ENCODE measurements at regions not wholly inside any gene's neighbourhood (a gene's known extent, or its start where the extent isn't known, plus 50 kb on each side); places are given as distances from the start of the nearest gene placed in this dataset.

DNA sequence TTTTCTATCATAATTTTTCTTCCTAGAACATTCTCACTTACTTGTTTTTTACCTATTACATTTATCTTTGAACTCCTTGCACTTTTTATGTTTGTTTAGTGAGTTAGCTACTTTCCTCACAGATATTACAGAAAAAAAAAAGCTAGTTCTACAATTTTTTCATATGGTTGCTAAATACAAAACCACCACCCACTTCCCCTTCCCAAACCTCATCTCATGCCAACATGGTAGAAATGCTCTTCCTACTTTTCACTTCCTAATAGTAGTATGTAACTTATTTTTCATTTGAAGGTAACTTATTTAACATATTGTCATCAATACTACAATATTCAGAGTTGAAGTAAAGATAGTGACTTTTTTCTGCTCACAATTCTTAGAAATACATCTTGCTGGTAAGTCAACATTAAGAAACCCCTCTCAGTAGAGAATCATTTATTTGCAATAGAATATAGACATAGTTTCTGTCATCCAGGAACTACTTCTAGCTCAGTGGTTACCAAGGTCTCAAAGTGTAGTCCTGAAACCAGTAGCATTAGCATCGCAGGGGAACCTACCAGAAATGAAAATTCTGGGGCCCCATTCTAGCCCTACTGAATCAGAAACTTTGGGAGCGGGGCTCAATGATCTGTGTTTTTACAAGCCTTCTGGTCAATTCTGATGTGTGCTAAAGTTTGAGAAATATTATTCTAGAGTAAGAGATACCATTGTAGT is 1124.6 kb downstream of the DTWD2 start:
- no peak overlapping the region for H3K4me3 ChIP-seq (ENCODE audit: low read length)
- peaks cover 28% of the 10 kb centered on the region for H3K4me1 ChIP-seq (ENCODE audit: low read length)
- TF ChIP-seq, protein P1, sequence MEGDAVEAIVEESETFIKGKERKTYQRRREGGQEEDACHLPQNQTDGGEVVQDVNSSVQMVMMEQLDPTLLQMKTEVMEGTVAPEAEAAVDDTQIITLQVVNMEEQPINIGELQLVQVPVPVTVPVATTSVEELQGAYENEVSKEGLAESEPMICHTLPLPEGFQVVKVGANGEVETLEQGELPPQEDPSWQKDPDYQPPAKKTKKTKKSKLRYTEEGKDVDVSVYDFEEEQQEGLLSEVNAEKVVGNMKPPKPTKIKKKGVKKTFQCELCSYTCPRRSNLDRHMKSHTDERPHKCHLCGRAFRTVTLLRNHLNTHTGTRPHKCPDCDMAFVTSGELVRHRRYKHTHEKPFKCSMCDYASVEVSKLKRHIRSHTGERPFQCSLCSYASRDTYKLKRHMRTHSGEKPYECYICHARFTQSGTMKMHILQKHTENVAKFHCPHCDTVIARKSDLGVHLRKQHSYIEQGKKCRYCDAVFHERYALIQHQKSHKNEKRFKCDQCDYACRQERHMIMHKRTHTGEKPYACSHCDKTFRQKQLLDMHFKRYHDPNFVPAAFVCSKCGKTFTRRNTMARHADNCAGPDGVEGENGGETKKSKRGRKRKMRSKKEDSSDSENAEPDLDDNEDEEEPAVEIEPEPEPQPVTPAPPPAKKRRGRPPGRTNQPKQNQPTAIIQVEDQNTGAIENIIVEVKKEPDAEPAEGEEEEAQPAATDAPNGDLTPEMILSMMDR (IDR thresholded peaks at IDR 0.05; ENCODE audit: low read depth, low read length), result no peak
- no peak for TF ChIP-seq EZH2phosphoT487 (IDR thresholded peaks at IDR 0.05; ENCODE audit: low read depth)
- H3K9me3 ChIP-seq (ENCODE audit: insufficient read depth, low read length), result no peaks in the 10 kb centered on the region
- H3K79me2 ChIP-seq (ENCODE audit: low read length), result no peaks in the 10 kb centered on the region
- H2AFZ ChIP-seq (ENCODE audit: low read depth, low read length), result no peak overlapping the region
- peak overlapping the region; percentile 47 for H3K4me2 ChIP-seq (ENCODE audit: low read length)
- no peaks in the 10 kb centered on the region for H4K20me1 ChIP-seq (ENCODE audit: insufficient read depth, low read length)
- no peak overlapping the region for H3K9ac ChIP-seq (ENCODE audit: low read length)
- H3K36me3 ChIP-seq (replicated peaks; ENCODE audit: low read depth, low read length), result no peaks in the 10 kb centered on the region
- peak overlapping the region; percentile 48; the same call in 1 of the 2 replicates for H3K27ac ChIP-seq (ENCODE audit: low read length)
- H3K27me3 ChIP-seq (ENCODE audit: low read depth, low read length), result no peaks in the 10 kb centered on the region

DNA sequence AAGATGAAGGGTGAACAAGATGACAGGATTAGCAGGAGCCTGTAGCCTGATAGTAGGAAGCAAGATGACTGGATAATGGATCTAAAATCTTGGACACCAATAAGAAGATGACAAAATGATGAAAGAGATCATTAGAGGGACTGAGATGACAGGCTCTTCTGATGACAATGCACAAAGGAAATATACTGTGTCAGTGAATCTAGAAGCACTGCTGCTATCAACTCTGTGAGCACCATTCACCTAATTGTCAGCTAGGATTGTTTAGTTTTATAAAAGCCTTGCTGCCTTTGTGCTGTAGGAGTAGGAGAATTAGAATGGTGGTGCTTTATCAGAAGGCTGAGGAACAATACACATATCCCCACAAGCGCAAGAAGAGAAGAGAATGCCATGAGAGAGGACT is 1127.8 kb downstream of the DTWD2 start:
- H3K27me3 ChIP-seq (ENCODE audit: low read depth, low read length), result no peaks in the 10 kb centered on the region
- no peak overlapping the region for H3K4me3 ChIP-seq (ENCODE audit: low read length)
- H3K36me3 ChIP-seq (replicated peaks; ENCODE audit: low read depth, low read length), result no peaks in the 10 kb centered on the region
- H2AFZ ChIP-seq (ENCODE audit: low read depth, low read length), result no peak overlapping the region
- no peak overlapping the region for H3K27ac ChIP-seq (ENCODE audit: low read length)
- no peaks in the 10 kb centered on the region for H4K20me1 ChIP-seq (ENCODE audit: insufficient read depth, low read length)
- H3K4me2 ChIP-seq (ENCODE audit: low read length), result no peak overlapping the region
- peaks cover 31% of the 10 kb centered on the region for H3K4me1 ChIP-seq (ENCODE audit: low read length)
- no peaks in the 10 kb centered on the region for H3K9me3 ChIP-seq (ENCODE audit: insufficient read depth, low read length)
- H3K9ac ChIP-seq (ENCODE audit: low read length), result no peak overlapping the region
- H3K79me2 ChIP-seq (ENCODE audit: low read length), result no peaks in the 10 kb centered on the region
- TF ChIP-seq, protein P1 (IDR thresholded peaks at IDR 0.05; ENCODE audit: low read depth, low read length), result no peak
- no peak for TF ChIP-seq EZH2phosphoT487 (IDR thresholded peaks at IDR 0.05; ENCODE audit: low read depth)

DNA sequence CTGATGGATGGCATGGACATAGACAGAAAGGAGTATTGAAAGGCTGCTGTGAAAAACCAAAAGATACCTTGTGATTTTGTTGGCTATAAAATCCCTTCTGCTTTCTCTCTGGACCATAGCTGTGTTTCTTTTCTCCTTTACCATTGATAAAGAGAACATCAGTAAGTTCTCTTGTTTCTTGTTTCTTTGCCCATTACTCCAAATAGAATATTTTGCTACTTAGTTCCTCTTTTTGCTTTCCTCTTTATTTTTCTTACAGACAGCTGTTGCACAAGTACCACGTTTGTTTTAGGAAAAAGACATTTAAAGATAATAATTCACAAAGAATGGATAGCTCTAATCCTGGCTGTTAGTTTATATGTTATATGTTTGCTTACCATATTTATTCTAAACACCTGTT is 1129.2 kb downstream of the DTWD2 start:
- Histone ChIP-seq H3K27ac (ENCODE audit: low read length) (no peak overlapping the region), H3K79me2 (ENCODE audit: low read length) (no peaks in the 10 kb centered on the region), H3K9me3 (ENCODE audit: insufficient read depth, low read length) (no peaks in the 10 kb centered on the region), H3K9ac (ENCODE audit: low read length) (no peak overlapping the region), H2AFZ (ENCODE audit: low read depth, low read length) (no peak overlapping the region), H3K4me3 (ENCODE audit: low read length) (no peak overlapping the region), H3K36me3 (replicated peaks; ENCODE audit: low read depth, low read length) (no peaks in the 10 kb centered on the region), H3K4me1 (ENCODE audit: low read length) (peaks cover 26% of the 10 kb centered on the region), H3K4me2 (ENCODE audit: low read length) (peak overlapping the region; percentile 10), H3K27me3 (ENCODE audit: low read depth, low read length) (no peaks in the 10 kb centered on the region), H4K20me1 (ENCODE audit: insufficient read depth, low read length) (no peaks in the 10 kb centered on the region)
- TF ChIP-seq, protein P1 (IDR thresholded peaks at IDR 0.05; ENCODE audit: low read depth, low read length), result no peak
- TF ChIP-seq EZH2phosphoT487 (IDR thresholded peaks at IDR 0.05; ENCODE audit: low read depth), result no peak

DNA sequence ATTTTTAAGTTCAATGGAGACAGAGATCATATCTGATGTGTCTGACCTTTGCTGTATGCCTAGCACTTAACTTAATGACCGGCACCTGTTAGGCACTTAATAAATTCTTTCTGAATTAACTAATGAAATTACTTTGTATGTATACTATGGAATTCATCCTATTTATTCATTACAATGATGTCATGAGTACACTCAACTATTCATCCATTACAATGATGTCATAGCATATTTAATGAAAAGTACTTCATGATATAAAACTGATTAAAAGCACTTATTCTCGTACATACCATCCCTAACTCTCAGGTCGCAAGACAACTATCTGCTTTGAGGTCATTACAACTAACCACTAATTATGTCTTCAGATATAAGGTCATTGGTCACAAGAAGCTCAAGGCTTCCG is 1131.6 kb downstream of the DTWD2 start:
- H4K20me1 ChIP-seq (ENCODE audit: insufficient read depth, low read length), result no peaks in the 10 kb centered on the region
- no peak overlapping the region for H3K9ac ChIP-seq (ENCODE audit: low read length)
- no peak overlapping the region for H3K4me2 ChIP-seq (ENCODE audit: low read length)
- no peaks in the 10 kb centered on the region for H3K9me3 ChIP-seq (ENCODE audit: insufficient read depth, low read length)
- H2AFZ ChIP-seq (ENCODE audit: low read depth, low read length), result no peak overlapping the region
- H3K4me1 ChIP-seq (ENCODE audit: low read length), result peaks cover 13% of the 10 kb centered on the region
- H3K79me2 ChIP-seq (ENCODE audit: low read length), result no peaks in the 10 kb centered on the region
- no peak overlapping the region for H3K27ac ChIP-seq (ENCODE audit: low read length)
- H3K4me3 ChIP-seq (ENCODE audit: low read length), result no peak overlapping the region
- H3K27me3 ChIP-seq (ENCODE audit: low read depth, low read length), result no peaks in the 10 kb centered on the region
- no peaks in the 10 kb centered on the region for H3K36me3 ChIP-seq (replicated peaks; ENCODE audit: low read depth, low read length)
- no peak for TF ChIP-seq EZH2phosphoT487 (IDR thresholded peaks at IDR 0.05; ENCODE audit: low read depth)
- TF ChIP-seq, protein P1 (IDR thresholded peaks at IDR 0.05; ENCODE audit: low read depth, low read length), result no peak

All from OCI-LY3 (cell line).